C4-2B (cell line): ENCODE measurements at regions not wholly inside any gene's neighbourhood (a gene's known extent, or its start where the extent isn't known, plus 50 kb on each side); places are given as distances from the start of the nearest gene placed in this dataset.

Experiments used
- CTCF ChIP-seq: fragments of 450-650 bp; conservative IDR thresholded peaks from 2 replicates; pipeline ENCODE4 v1.5.1; 2017; ENCODE audit warnings: mild to moderate bottlenecking
- ZFX ChIP-seq: fragments of 450-650 bp; IDR thresholded peaks from 2 replicates; pipeline ENCODE4 v1.6.1; 2017

- TF ChIP-seq CTCF: no peak
- no peak for TF ChIP-seq ZFX
These were observed 666.0 kb upstream of the PLXNA2 start for GRCh38 chr1:208910161-208910560.
